ENCODE measurements at regions not wholly inside any gene's neighbourhood (a gene's known extent, or its start where the extent isn't known, plus 50 kb on each side); places are given as distances from the start of the nearest gene placed in this dataset.

DNA sequence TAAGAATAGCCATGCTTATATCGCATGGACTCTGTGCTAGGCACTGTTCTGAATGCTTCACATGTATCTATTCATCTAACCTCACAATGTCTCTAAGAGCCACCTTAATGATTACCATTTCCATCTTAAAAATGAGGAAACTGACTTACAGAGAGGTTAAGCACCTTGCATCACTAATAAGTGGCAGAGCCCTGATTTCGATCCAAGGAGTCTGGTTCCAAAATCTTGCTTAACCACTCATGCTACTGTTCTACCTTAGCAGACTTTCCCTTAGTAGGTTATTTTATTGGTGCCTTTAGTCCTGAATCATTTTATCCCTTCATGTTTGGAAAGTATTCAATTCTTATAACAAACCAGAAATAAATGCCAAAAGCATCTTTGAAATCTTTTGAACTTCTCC is 89.2 kb upstream of the DCBLD2 start:
- Histone ChIP-seq H4K8ac (ENCODE audit: low read depth, low read length) (no peak overlapping the region), H3K4me2 (ENCODE audit: insufficient read depth, low read length, poor library complexity, severe bottlenecking) (no peak overlapping the region), H3K79me1 (ENCODE audit: low read depth, low read length) (no peaks in the 10 kb centered on the region), H2BK120ac (ENCODE audit: low read depth, low read length) (no peak overlapping the region), H2AK5ac (ENCODE audit: low read depth, low read length) (no peak overlapping the region), H3K18ac (ENCODE audit: low read length) (no peak overlapping the region), H2BK5ac (ENCODE audit: low read length) (no peak overlapping the region), H3K4ac (ENCODE audit: low read length) (no peak overlapping the region), H3K27ac (replicated peaks; ENCODE audit: low read length) (no peak overlapping the region), H3K9ac (ENCODE audit: low read depth, low read length, poor library complexity) (no peak overlapping the region), H2BK12ac (ENCODE audit: low read length) (no peak overlapping the region), H4K91ac (ENCODE audit: low read depth, low read length, poor library complexity) (no peak overlapping the region), H2BK15ac (ENCODE audit: low read length) (no peak overlapping the region), H3K4me3 (ENCODE audit: low read length in 2 of 2) (no peak overlapping the region), H3K14ac (ENCODE audit: low read length) (no peak overlapping the region), H2AFZ (ENCODE audit: low read length) (no peak overlapping the region), H3K27me3 (ENCODE audit: control insufficient read depth in 3 of 3, insufficient read depth in 3 of 3, low read depth in 1 of 3, low read length in 3 of 3) (no peaks in the 10 kb centered on the region), H3K4me1 (ENCODE audit: control insufficient read depth in 2 of 2, insufficient read depth in 1 of 2, low read depth in 1 of 2, low read length in 2 of 2) (peaks cover 0 to 7% of the 10 kb centered on the region in 2 donors), H3K36me3 (replicated peaks in 1 of 2; ENCODE audit: control insufficient read depth in 2 of 2, insufficient read depth in 2 of 2, low read length in 2 of 2) (no peaks in the 10 kb centered on the region), H3K23ac (ENCODE audit: low read depth, low read length, poor library complexity) (no peak overlapping the region), H3K9me3 (replicated peaks in 1 of 2; ENCODE audit: control insufficient read depth in 2 of 2, insufficient read depth in 1 of 2, low read depth in 1 of 2, low read length in 2 of 2) (no peaks in the 10 kb centered on the region)
- WGBS, 2 donors (ENCODE audit: extremely low coverage in 2 of 2, insufficient read length in 2 of 2, insufficient replicate concordance in 1 of 2), result no CpG with 5 or more reads among the region's 2 CpGs
- DNase-seq (ENCODE audit: low spot score), result no peak

DNA sequence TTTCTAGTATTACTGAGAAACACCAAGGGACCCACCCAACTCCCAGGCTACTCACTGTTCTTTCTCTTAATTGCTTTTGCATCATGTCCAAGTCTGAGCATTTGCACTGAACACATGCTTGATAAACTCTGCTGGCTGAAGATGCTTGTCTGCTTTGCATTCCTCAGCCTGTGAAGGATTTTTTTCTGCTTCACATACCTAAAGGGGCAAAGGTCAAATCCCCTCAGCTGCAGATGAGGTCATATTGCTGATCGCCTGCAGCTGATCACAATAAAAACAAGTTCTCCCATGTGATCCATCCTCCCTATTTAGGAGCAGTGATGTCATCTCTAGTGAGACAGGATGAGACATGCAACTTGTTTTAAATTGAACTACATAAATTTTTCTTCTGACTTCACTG is 84.6 kb upstream of the DCBLD2 start:
- Histone ChIP-seq H2BK12ac (ENCODE audit: low read length) (no peak overlapping the region), H3K4me3 (ENCODE audit: low read length in 2 of 2) (no peak overlapping the region), H3K4ac (ENCODE audit: low read length) (no peak overlapping the region), H3K18ac (ENCODE audit: low read length) (no peak overlapping the region), H2AK5ac (ENCODE audit: low read depth, low read length) (no peak overlapping the region), H3K9ac (ENCODE audit: low read depth, low read length, poor library complexity) (no peak overlapping the region), H3K9me3 (replicated peaks in 1 of 2; ENCODE audit: control insufficient read depth in 2 of 2, insufficient read depth in 1 of 2, low read depth in 1 of 2, low read length in 2 of 2) (no peaks in the 10 kb centered on the region), H3K27me3 (ENCODE audit: control insufficient read depth in 3 of 3, insufficient read depth in 3 of 3, low read depth in 1 of 3, low read length in 3 of 3) (no peaks in the 10 kb centered on the region), H3K36me3 (replicated peaks in 1 of 2; ENCODE audit: control insufficient read depth in 2 of 2, insufficient read depth in 2 of 2, low read length in 2 of 2) (no peaks in the 10 kb centered on the region), H2BK5ac (ENCODE audit: low read length) (no peak overlapping the region), H3K23ac (ENCODE audit: low read depth, low read length, poor library complexity) (no peak overlapping the region), H4K8ac (ENCODE audit: low read depth, low read length) (no peak overlapping the region), H2AFZ (ENCODE audit: low read length) (no peak overlapping the region), H3K4me1 (ENCODE audit: control insufficient read depth in 2 of 2, insufficient read depth in 1 of 2, low read depth in 1 of 2, low read length in 2 of 2) (peaks cover 6 to 27% of the 10 kb centered on the region in 2 donors), H4K91ac (ENCODE audit: low read depth, low read length, poor library complexity) (no peak overlapping the region), H3K79me1 (ENCODE audit: low read depth, low read length) (no peaks in the 10 kb centered on the region), H3K27ac (replicated peaks; ENCODE audit: low read length) (peak overlapping the region; percentile 16), H3K14ac (ENCODE audit: low read length) (no peak overlapping the region), H2BK120ac (ENCODE audit: low read depth, low read length) (no peak overlapping the region), H3K4me2 (ENCODE audit: insufficient read depth, low read length, poor library complexity, severe bottlenecking) (no peak overlapping the region), H2BK15ac (ENCODE audit: low read length) (no peak overlapping the region)
- peak; percentile 82 for DNase-seq (ENCODE audit: low spot score)
- WGBS, 2 donors (ENCODE audit: extremely low coverage in 2 of 2, insufficient read length in 2 of 2, insufficient replicate concordance in 1 of 2), result no CpG with 5 or more reads among the region's 1 CpG

DNA sequence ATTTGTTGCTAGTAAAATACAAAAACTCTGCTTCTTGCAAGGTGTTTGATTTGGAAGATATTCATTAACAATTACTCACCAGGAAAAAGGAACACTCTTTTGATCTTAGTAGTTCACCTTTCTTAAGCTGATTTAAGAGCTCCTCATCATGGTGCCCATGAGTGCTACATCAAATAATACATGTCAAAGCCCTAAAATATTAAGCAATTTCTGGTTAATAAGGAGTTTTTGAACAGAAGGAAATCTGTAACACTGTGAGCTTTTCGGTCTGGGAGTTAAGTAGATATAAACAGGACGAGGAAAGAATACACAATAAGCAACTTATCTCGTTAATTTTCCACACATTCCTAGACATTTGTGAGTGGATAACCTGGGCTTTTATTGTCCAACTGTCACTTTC is 83.9 kb upstream of the DCBLD2 start:
- H2AK5ac ChIP-seq (ENCODE audit: low read depth, low read length), result no peak overlapping the region
- no peak overlapping the region for H3K23ac ChIP-seq (ENCODE audit: low read depth, low read length, poor library complexity)
- no peak overlapping the region for H4K91ac ChIP-seq (ENCODE audit: low read depth, low read length, poor library complexity)
- H2BK120ac ChIP-seq (ENCODE audit: low read depth, low read length), result no peak overlapping the region
- no peak overlapping the region for H3K9ac ChIP-seq (ENCODE audit: low read depth, low read length, poor library complexity)
- no peak overlapping the region for H2BK12ac ChIP-seq (ENCODE audit: low read length)
- no peak overlapping the region for H3K27ac ChIP-seq (replicated peaks; ENCODE audit: low read length)
- H3K36me3 ChIP-seq (replicated peaks in 1 of 2; ENCODE audit: control insufficient read depth in 2 of 2, insufficient read depth in 2 of 2, low read length in 2 of 2), result no peaks in the 10 kb centered on the region
- no peak overlapping the region for H2AFZ ChIP-seq (ENCODE audit: low read length)
- H3K14ac ChIP-seq (ENCODE audit: low read length), result no peak overlapping the region
- H3K79me1 ChIP-seq (ENCODE audit: low read depth, low read length), result no peaks in the 10 kb centered on the region
- H3K4me3 ChIP-seq (ENCODE audit: low read length in 2 of 2), result no peak overlapping the region
- H2BK15ac ChIP-seq (ENCODE audit: low read length), result no peak overlapping the region
- H3K18ac ChIP-seq (ENCODE audit: low read length), result no peak overlapping the region
- no peak overlapping the region for H3K4ac ChIP-seq (ENCODE audit: low read length)
- H3K9me3 ChIP-seq (replicated peaks in 1 of 2; ENCODE audit: control insufficient read depth in 2 of 2, insufficient read depth in 1 of 2, low read depth in 1 of 2, low read length in 2 of 2), result no peaks in the 10 kb centered on the region
- H3K4me1 ChIP-seq (ENCODE audit: control insufficient read depth in 2 of 2, insufficient read depth in 1 of 2, low read depth in 1 of 2, low read length in 2 of 2), result peaks cover 6 to 27% of the 10 kb centered on the region in 2 donors
- no peak overlapping the region for H3K4me2 ChIP-seq (ENCODE audit: insufficient read depth, low read length, poor library complexity, severe bottlenecking)
- H2BK5ac ChIP-seq (ENCODE audit: low read length), result no peak overlapping the region
- H3K27me3 ChIP-seq (ENCODE audit: control insufficient read depth in 3 of 3, insufficient read depth in 3 of 3, low read depth in 1 of 3, low read length in 3 of 3), result no peaks in the 10 kb centered on the region
- no peak overlapping the region for H4K8ac ChIP-seq (ENCODE audit: low read depth, low read length)
- no peak for DNase-seq (ENCODE audit: low spot score)
- no CpG with 5 or more reads among the region's 3 CpGs for WGBS, 2 donors (ENCODE audit: extremely low coverage in 2 of 2, insufficient read length in 2 of 2, insufficient replicate concordance in 1 of 2)

DNA sequence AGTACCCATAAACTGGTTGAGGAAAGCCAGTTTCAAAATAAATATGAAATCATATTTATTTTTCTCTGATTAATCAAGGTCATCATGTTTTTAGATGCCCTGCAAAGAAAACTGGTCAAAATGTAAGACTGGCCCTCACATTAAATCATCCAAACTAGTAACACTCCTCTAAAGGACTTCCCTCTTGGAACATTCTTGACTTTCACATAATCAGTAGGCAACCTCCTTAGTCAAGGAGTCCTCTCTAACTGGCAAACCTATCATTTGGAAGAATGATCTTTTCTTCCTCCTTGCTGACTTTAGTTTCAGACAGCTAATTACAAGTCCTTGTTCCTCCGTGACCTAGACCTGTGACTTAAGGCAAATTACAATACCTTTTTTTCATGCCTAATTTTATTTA is 82.5 kb upstream of the DCBLD2 start:
- no peak for DNase-seq (ENCODE audit: low spot score)
- H3K4ac ChIP-seq (ENCODE audit: low read length), result no peak overlapping the region
- no peak overlapping the region for H3K27ac ChIP-seq (replicated peaks; ENCODE audit: low read length)
- no peak overlapping the region for H3K23ac ChIP-seq (ENCODE audit: low read depth, low read length, poor library complexity)
- no peak overlapping the region for H2BK12ac ChIP-seq (ENCODE audit: low read length)
- WGBS, 2 donors (ENCODE audit: extremely low coverage in 2 of 2, insufficient read length in 2 of 2, insufficient replicate concordance in 1 of 2), result no CpG with 5 or more reads among the region's 1 CpG
- H3K9ac ChIP-seq (ENCODE audit: low read depth, low read length, poor library complexity), result no peak overlapping the region
- peaks cover 6 to 27% of the 10 kb centered on the region in 2 donors for H3K4me1 ChIP-seq (ENCODE audit: control insufficient read depth in 2 of 2, insufficient read depth in 1 of 2, low read depth in 1 of 2, low read length in 2 of 2)
- H2BK120ac ChIP-seq (ENCODE audit: low read depth, low read length), result no peak overlapping the region
- H3K18ac ChIP-seq (ENCODE audit: low read length), result no peak overlapping the region
- H2BK5ac ChIP-seq (ENCODE audit: low read length), result no peak overlapping the region
- no peaks in the 10 kb centered on the region for H3K27me3 ChIP-seq (ENCODE audit: control insufficient read depth in 3 of 3, insufficient read depth in 3 of 3, low read depth in 1 of 3, low read length in 3 of 3)
- no peak overlapping the region for H4K8ac ChIP-seq (ENCODE audit: low read depth, low read length)
- no peak overlapping the region for H2BK15ac ChIP-seq (ENCODE audit: low read length)
- no peaks in the 10 kb centered on the region for H3K9me3 ChIP-seq (replicated peaks in 1 of 2; ENCODE audit: control insufficient read depth in 2 of 2, insufficient read depth in 1 of 2, low read depth in 1 of 2, low read length in 2 of 2)
- H3K14ac ChIP-seq (ENCODE audit: low read length), result no peak overlapping the region
- H3K36me3 ChIP-seq (replicated peaks in 1 of 2; ENCODE audit: control insufficient read depth in 2 of 2, insufficient read depth in 2 of 2, low read length in 2 of 2), result no peaks in the 10 kb centered on the region
- H4K91ac ChIP-seq (ENCODE audit: low read depth, low read length, poor library complexity), result no peak overlapping the region
- no peak overlapping the region for H3K4me2 ChIP-seq (ENCODE audit: insufficient read depth, low read length, poor library complexity, severe bottlenecking)
- no peak overlapping the region for H3K4me3 ChIP-seq (ENCODE audit: low read length in 2 of 2)
- H2AK5ac ChIP-seq (ENCODE audit: low read depth, low read length), result no peak overlapping the region
- no peaks in the 10 kb centered on the region for H3K79me1 ChIP-seq (ENCODE audit: low read depth, low read length)
- H2AFZ ChIP-seq (ENCODE audit: low read length), result no peak overlapping the region
